NK-92 treated with Interleukin-12 subunit alpha and Interleukin-12 subunit beta, amount 100 ng/mL, for 24 hours (cell line): ENCODE measurements at regions not wholly inside any gene's neighbourhood (a gene's known extent, or its start where the extent isn't known, plus 50 kb on each side); places are given as distances from the start of the nearest gene placed in this dataset.

Experiments used
- DNase-seq: peaks from one replicate; lab custom pipeline; 2025; lab: John Stamatoyannopoulos, UW

DNA sequence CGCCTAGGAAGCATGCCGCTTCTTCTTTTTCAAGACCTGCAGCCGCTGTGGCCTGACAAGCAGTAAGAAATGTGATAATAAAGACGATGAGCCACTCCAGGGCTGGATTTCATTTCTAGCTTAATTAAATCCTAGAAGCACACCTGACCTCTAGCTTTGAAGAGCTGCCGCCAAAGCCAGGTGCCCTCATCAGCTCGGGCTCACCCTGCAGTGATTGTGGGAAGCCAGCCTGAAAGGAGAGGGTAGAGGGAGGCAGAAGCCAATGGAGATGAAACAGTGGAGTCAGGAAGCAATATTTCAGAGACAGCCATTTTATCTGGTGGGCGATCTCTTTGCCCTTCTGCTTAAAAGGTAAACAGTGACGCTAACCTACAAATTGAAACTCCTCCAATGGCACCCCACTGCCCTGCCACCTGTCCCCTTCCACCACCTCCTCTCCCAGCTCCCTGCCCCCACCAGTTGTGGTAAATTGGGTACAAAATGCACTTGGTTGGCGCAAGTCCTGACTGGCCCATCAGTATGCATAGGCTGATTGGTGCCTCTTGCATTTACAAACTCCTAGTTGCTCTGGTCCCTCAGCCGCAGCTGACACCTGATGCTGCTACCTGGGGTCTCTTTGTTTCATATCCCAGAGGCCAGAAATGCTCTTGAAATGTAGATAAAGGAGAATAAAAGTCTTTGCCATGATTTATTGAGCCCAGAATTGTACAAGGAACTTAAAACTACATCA lies 385.3 kb downstream of the PDCD6IP start:
- no peak for DNase-seq

- DNase-seq, result no peak
These were observed 386.9 kb downstream of the PDCD6IP start for GRCh38 chr3:34185301-34185700.

DNA sequence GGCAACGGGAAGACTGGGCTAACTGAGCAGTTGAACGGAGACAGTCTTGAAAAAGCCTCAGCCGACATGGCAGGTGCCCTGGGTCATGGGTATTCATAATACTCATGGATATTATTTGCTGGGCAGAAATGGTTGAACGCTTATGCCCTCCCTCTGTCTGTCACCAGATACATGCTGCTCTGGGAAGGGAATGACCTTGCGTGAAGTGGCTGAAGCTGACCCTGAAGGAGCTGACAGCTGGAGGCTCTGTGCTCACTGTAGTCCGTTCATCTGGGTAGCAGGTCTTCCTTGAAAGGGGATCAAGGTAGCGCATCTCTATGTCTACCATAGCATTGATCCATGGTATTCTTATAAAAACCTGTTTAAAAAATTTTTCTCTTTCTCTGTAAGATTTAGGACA lies 390.7 kb downstream of the PDCD6IP start:
- no peak for DNase-seq

- no peak for DNase-seq
These were observed 398.5 kb downstream of the PDCD6IP start for GRCh38 chr3:34196914-34197313.

DNA sequence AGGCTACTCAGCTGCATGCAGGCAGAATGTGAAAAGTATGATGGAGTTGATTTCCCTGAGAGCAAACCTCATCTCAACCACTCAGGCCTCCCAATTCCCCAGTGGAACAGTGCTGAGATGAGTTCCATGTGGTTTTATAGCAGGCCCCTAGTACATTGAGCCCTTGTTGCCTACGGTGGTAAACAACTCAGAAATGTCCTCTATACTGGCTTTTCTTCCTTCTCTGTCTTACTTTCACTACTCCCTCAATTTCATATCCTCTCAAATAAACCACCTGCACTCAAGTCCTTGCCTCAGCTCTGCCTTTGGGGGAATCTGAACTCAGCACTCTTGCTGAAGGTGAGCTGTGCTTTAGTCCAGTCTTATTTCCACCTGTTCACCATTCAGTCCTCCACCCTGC lies 399.9 kb downstream of the PDCD6IP start:
- DNase-seq, result no peak

DNA sequence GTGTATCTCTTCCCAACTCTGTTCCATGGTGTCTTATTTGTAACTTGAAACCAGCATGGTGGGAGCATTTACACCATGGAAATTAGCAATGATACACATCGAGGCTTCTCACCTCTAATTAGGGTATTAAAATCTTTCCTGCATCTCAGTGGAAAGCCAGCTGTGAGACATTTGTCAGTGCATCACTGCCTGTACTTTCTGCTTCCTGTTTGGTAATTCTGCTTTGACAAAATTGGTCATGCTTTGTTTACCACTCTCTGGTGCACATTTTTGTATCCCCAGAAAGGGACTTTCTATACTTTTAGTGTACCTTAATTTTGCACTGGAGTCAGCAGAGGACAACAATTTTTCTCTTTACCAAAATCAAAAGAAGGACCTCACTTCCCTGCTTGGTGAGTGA lies 402.1 kb downstream of the PDCD6IP start:
- DNase-seq, result no peak

DNA sequence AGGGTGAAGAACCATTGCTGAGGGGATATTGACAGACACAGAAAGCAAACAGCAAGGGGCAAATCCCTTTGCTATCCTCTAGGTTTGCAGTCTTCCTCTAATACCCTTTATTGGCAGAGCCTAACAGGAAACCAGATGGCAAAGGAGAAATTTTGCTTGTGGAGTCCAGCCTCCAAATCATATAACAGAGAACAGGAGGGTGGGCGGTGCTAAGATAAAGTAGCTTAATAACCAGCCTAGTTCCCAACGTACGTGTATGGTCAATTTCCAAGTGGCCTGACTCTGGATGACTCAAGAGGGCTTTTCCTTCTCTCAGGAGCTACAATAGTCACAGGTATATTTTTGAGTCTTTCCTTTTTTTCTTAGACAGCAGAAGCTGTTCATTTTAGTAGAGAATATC lies 404.5 kb downstream of the PDCD6IP start:
- DNase-seq, result no peak

DNA sequence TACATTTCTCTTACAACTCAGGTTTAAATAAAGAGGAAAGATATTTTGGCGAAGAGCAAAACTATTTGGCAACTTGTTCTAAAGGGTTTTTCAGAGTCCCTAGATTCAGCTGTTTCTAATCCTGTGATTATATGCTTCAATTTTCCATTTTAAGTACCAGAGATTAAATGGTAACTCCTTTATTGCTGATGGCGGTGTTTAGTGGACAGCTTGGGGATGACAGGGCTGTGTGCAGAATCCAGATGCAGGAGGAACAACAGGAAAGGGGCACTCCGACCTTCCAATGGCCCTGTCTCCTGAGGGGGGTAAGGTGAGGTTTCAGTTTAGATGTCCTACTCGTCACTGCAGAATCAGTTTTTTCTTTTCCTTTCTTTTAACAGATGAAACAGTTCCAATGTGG lies 405.0 kb downstream of the PDCD6IP start:
- DNase-seq, result no peak

- DNase-seq, result no peak
These were observed 408.6 kb downstream of the PDCD6IP start for GRCh38 chr3:34207002-34207401.

- DNase-seq, result no peak
These were observed 409.4 kb downstream of the PDCD6IP start for GRCh38 chr3:34207806-34208205.

DNA sequence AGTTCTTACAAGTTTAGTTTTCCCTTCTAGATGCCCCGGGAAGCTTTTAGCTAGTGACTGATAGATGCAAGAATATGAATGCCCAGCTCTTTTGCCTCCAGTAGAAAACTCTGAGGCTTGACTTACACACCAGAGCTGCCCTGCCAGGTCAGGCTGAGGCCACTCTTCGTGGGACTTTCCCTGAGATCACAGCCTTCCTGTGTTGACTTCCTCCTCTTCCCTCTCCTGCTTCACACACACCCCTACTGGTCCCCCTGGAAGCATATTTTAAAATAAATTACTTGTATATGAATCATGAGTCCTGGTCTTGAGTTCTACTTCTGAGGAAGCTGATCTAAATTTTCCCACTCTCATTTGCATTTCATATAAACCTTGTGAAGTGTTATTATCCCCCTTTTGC lies 413.7 kb downstream of the PDCD6IP start:
- DNase-seq, result no peak

DNA sequence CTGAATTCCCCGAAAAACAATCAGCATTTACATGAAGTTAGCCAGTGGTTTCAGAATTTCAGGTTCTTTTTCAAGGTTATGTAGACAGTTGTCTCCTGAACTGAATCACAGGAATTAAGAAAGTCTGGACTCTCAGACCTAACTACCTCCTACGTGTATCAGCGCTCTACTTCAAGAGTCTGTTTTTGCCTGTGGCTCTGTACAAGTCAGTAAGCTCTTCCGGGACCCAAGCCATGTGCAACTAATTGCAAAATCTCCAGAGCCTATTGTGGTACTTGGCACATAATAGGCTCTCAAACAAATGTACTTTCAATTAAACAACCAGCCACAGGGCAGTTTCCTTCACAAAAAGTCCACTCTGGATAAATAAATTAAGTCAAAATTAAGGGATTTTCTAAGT lies 414.2 kb downstream of the PDCD6IP start:
- no peak for DNase-seq

DNA sequence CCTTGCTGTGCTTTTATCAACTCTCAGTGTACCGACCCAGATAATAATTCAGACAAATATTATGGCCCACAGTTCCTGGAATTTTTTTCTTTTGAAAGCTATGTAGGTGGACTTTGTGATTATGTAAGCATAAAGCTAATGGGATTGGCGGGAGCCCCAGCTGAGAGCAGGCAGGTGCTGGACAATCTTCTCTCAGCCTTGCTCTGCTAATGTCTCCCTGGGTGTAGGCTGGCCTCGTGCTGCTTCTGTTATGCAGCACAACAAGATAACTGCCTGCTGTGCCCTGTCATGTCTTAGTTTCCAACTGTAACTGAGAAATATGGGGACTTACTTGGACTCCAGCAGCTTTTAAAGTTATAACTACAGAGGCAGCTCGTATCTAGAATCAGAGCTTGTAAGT lies 415.0 kb downstream of the PDCD6IP start:
- no peak for DNase-seq

GRCh38 chr3:34216711-34217335 lies 418.4 kb downstream of the PDCD6IP start:
- DNase-seq, result no peak

GRCh38 chr3:34218706-34219385 lies 420.4 kb downstream of the PDCD6IP start:
- DNase-seq, result no peak

DNA sequence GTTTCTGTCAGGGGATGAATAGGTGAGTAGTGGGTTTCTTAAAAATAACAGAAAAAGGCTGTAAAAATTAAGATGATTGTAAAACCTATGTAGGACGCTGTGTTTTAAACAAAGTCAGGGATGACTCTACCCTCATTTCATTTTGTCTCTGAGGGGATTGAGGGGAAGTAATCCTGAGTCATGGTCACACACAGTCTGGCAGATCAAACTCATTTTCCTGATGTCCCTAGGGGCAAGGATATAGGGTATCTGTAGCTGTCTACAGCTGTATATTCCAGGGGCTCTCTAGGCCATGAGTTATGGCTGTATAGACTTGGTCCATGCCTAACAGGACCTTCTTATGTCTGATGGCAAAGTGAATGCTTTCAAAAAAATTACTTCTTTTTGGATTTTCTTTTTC lies 421.1 kb downstream of the PDCD6IP start:
- DNase-seq, result no peak

- no peak for DNase-seq
These were observed 427.5 kb downstream of the PDCD6IP start for GRCh38 chr3:34225821-34226366.

- no peak for DNase-seq
These were observed 431.4 kb downstream of the PDCD6IP start for GRCh38 chr3:34229876-34230275.

GRCh38 chr3:34235096-34235495 lies 436.7 kb downstream of the PDCD6IP start:
- no peak for DNase-seq

GRCh38 chr3:34237946-34238345 lies 439.5 kb downstream of the PDCD6IP start:
- DNase-seq, result no peak

- DNase-seq, result no peak
These were observed 440.0 kb downstream of the PDCD6IP start for GRCh38 chr3:34238407-34238806.

- DNase-seq, result no peak
These were observed 440.9 kb downstream of the PDCD6IP start for GRCh38 chr3:34239287-34239686.

DNA sequence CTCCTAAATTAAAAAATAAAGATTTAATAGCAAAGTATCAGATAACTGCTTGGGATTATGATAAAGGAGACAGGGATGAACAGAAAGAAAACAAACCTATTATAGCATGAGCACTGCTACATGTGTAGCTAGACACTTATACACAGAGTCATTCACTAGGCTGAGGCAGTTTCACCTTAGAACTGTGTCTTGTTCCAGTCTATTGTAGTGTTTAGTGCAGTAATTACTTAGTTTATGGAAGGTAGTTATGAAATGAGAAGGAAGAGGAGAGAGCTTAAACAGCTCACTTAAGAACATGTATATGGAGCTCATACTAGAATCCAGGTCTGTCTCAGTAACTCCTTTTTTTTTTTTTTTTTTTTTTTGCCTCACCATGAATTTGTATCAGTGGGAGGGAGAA lies 441.4 kb downstream of the PDCD6IP start:
- no peak for DNase-seq
